ENCODE measurements at regions not wholly inside any gene's neighbourhood (a gene's known extent, or its start where the extent isn't known, plus 50 kb on each side); places are given as distances from the start of the nearest gene placed in this dataset.

DNA sequence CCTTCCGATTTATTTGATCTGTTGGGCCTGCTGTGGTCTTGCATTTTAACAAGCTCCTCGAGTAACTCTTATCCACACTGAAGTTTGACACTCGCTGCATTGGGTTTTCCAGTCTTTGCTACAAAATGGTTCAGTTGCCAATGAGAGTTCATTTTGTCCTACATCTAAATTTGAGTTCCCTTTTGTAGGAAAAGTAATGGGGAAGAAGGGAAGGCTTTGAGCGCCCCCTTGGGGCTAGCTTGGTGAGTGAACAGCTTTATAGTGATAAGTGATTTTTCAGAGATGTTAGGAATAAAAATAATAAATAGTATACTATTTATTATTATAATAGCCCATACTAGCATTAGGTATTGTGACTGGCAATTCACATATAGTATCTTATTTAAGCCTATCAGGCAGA, 89.9 kb upstream of the GNAQ start:
- no peaks in the 10 kb centered on the region for H3K4me1 ChIP-seq (ENCODE audit: control insufficient read depth, insufficient read depth, low read length)

More for the DNA sequence above, 89.9 kb upstream of the GNAQ start:
- H2AK9ac ChIP-seq (replicated peaks; ENCODE audit: low read depth, low read length, poor library complexity): no peak overlapping the region
- ATAC-seq (ENCODE audit: low read depth): peak; percentile 70; the same call in 1 of the 2 replicates
- intact Hi-C loops (cut with micrococcal nuclease): loop anchor here (1.0 to 5.0 kb wide), 3 partner anchors 86 to 689 kb away; no protein-coding TSS in a partner anchor
- H3K4me3 ChIP-seq (ENCODE audit: insufficient read depth, low read depth, low read length): no peak overlapping the region
- ChIA-PET POLR2A (ENCODE audit: unreplicated experiment) (no interaction called here), CTCF (interaction anchor here (0.8 to 1.1 kb wide), 2 partner anchors 8 to 18 kb away, joined by 3 read pairs; no protein-coding TSS in a partner anchor)
- no peak overlapping the region for H4K5ac ChIP-seq (ENCODE audit: low read depth, low read length)
- H3K27ac ChIP-seq (ENCODE audit: insufficient read depth, low read length): no peak overlapping the region
- TF ChIP-seq RFX5 (IDR thresholded peaks at IDR 0.05; ENCODE audit: low read depth, low read length) (no peak), NFE2L2 (IDR thresholded peaks at IDR 0.05; ENCODE audit: low read depth, low read length) (no peak), CHD1 (IDR thresholded peaks at IDR 0.05; ENCODE audit: low read depth, low read length) (no peak), MXI1 (IDR thresholded peaks at IDR 0.05; ENCODE audit: borderline replicate concordance, low read depth, low read length) (no peak), CTCF (conservative IDR thresholded peaks at IDR 0.05; ENCODE audit: low read depth, low read length) (peak; percentile 79), SMC3 (IDR thresholded peaks at IDR 0.05; ENCODE audit: low read depth, low read length) (peak; percentile 57), CEBPB (IDR thresholded peaks at IDR 0.05; ENCODE audit: low read depth, low read length) (no peak), RAD21 (IDR thresholded peaks at IDR 0.05; ENCODE audit: low read length) (peak; percentile 81), RCOR1 (IDR thresholded peaks at IDR 0.05; ENCODE audit: insufficient replicate concordance, low read length) (no peak), FOS (IDR thresholded peaks at IDR 0.05; ENCODE audit: low read depth, low read length) (no peak), POLR2A (IDR thresholded peaks at IDR 0.05; ENCODE audit: low read depth, low read length) (no peak), MAZ (IDR thresholded peaks at IDR 0.05; ENCODE audit: borderline replicate concordance, low read depth, low read length) (no peak), MAFK (IDR thresholded peaks at IDR 0.05; ENCODE audit: low read depth, low read length) (no peak), BHLHE40 (IDR thresholded peaks at IDR 0.05; ENCODE audit: low read depth, low read length) (no peak)
- TF ChIP-seq, protein P1, sequence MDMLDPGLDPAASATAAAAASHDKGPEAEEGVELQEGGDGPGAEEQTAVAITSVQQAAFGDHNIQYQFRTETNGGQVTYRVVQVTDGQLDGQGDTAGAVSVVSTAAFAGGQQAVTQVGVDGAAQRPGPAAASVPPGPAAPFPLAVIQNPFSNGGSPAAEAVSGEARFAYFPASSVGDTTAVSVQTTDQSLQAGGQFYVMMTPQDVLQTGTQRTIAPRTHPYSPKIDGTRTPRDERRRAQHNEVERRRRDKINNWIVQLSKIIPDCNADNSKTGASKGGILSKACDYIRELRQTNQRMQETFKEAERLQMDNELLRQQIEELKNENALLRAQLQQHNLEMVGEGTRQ (IDR thresholded peaks at IDR 0.05; ENCODE audit: low read depth, low read length): no peak
- TF ChIP-seq, protein P2, sequence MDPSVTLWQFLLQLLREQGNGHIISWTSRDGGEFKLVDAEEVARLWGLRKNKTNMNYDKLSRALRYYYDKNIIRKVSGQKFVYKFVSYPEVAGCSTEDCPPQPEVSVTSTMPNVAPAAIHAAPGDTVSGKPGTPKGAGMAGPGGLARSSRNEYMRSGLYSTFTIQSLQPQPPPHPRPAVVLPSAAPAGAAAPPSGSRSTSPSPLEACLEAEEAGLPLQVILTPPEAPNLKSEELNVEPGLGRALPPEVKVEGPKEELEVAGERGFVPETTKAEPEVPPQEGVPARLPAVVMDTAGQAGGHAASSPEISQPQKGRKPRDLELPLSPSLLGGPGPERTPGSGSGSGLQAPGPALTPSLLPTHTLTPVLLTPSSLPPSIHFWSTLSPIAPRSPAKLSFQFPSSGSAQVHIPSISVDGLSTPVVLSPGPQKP (IDR thresholded peaks at IDR 0.05; ENCODE audit: borderline replicate concordance, low read depth, low read length): no peak
- H2BK120ac ChIP-seq (ENCODE audit: low read depth, low read length): no peak overlapping the region
- H3K79me1 ChIP-seq (ENCODE audit: low read depth in 1 of 2, low read length in 2 of 2): no peaks in the 10 kb centered on the region
- H3K9me3 ChIP-seq (ENCODE audit: control insufficient read depth, insufficient read depth, low read length): no peaks in the 10 kb centered on the region
- H3K27me3 ChIP-seq (ENCODE audit: control insufficient read depth, insufficient read depth, low read length): peaks cover 6% of the 10 kb centered on the region
- no peak overlapping the region for H3K9ac ChIP-seq (ENCODE audit: low read depth, low read length)
- dilution Hi-C loops (cut with HindIII; ENCODE audit: low sequenced_read_pairs, unreplicated experiment): no loop called here
- peak; percentile 58 for DNase-seq
- no peak overlapping the region for H3K18ac ChIP-seq (ENCODE audit: low read depth, low read length)
- H3K36me3 ChIP-seq (ENCODE audit: control insufficient read depth, insufficient read depth, low read length): no peaks in the 10 kb centered on the region
- in situ Hi-C loops (cut with MboI; ENCODE audit: low sequenced_read_pairs): no loop called here
- no peak overlapping the region for H2BK5ac ChIP-seq (ENCODE audit: low read depth, low read length, poor library complexity, severe bottlenecking)
- no peak overlapping the region for H2BK20ac ChIP-seq (ENCODE audit: low read depth, low read length)
- H4K8ac ChIP-seq (ENCODE audit: low read depth in 2 of 2, low read length in 2 of 2): no peak overlapping the region
- BruUV-seq (replicated peaks): no TSS peak
- 100% methylated on average over 1 of the region's 4 CpGs; no CpG with 5 or more reads in 1 of the 2 experiments for WGBS, 2 experiments (ENCODE audit: extremely low coverage in 2 of 2, insufficient read length in 1 of 2)
- H2AFZ ChIP-seq (replicated peaks; ENCODE audit: low read length, poor library complexity): no peak overlapping the region
- no peak overlapping the region for H2BK15ac ChIP-seq (ENCODE audit: low read depth, low read length)
- H4K91ac ChIP-seq (ENCODE audit: insufficient read depth, low read depth, low read length): no peak overlapping the region
- no peak overlapping the region for H3K23ac ChIP-seq (ENCODE audit: low read depth, low read length)
- H3K4ac ChIP-seq (ENCODE audit: low read depth, low read length): no peak overlapping the region
- H3K9me1 ChIP-seq (ENCODE audit: insufficient read depth, low read length): no peaks in the 10 kb centered on the region
- no peak overlapping the region for H2AK5ac ChIP-seq (ENCODE audit: low read depth, low read length)
- no peak overlapping the region for H3K14ac ChIP-seq (replicated peaks; ENCODE audit: low read depth, low read length)
- H3K56ac ChIP-seq (ENCODE audit: extremely low read depth, insufficient read depth, low read length): no peak overlapping the region
- H3K4me2 ChIP-seq (ENCODE audit: low read depth, low read length): no peak overlapping the region
- H4K20me1 ChIP-seq (ENCODE audit: insufficient read depth, low read length): no peaks in the 10 kb centered on the region

Measured in IMR-90 (cell line).